Suprapubic skin (tissue), 4 donors: ENCODE measurements at regions not wholly inside any gene's neighbourhood (a gene's known extent, or its start where the extent isn't known, plus 50 kb on each side); places are given as distances from the start of the nearest gene placed in this dataset.

ENCODE experiments used
- CTCF ChIP-seq, 2 donors: fragments of 200-600 bp in 1 of 2; fragments of 450-650 bp in 1 of 2; sonication (generic) in 1 of 2; IDR thresholded peaks; one replicate each; pipeline ENCODE4 v1.5.1; 2016 to 2019; ENCODE audit warnings: antibody characterized with exemption in 2 of 2, mild to moderate bottlenecking in 1 of 2, moderate library complexity in 1 of 2
- POLR2A ChIP-seq, 2 donors: fragments of 450-650 bp; IDR thresholded peaks; one replicate each; pipeline ENCODE4 v1.6.1; 2017; ENCODE audit warnings: antibody characterized with exemption in 2 of 2, mild to moderate bottlenecking in 2 of 2, moderate library complexity in 2 of 2
- POLR2AphosphoS5 ChIP-seq, 3 donors: sonication (generic); formaldehyde crosslinking; IDR thresholded peaks; one replicate each; pipeline ENCODE4 v1.6.1; 2017; ENCODE audit warnings: antibody characterized with exemption in 3 of 3

DNA sequence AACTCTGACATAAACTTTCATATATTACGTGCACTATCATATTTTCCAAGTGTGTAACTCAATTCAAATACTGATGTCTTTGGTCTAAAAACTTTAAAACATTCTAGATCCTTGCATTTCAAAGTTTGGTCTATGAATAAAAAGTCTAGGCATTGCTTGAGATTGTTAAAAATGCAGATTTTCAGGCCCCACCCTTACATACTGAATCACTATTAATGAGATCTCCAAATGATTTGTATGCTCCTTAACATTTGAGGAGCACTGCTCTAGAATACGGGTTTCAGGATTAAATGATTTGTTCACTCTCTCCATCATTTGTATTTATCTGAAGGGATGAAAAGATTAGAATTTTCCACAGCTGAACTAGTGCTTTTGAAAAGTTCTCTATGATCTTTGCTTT lies 202.9 kb downstream of the KBTBD8 start:
- TF ChIP-seq POLR2AphosphoS5 (IDR thresholded peaks at IDR 0.05) (no peak), CTCF (IDR thresholded peaks at IDR 0.05) (no peak), POLR2A (IDR thresholded peaks at IDR 0.05) (no peak)
